CD14-positive monocyte (primary cell): ENCODE measurements at regions not wholly inside any gene's neighbourhood (a gene's known extent, or its start where the extent isn't known, plus 50 kb on each side); places are given as distances from the start of the nearest gene placed in this dataset.

Experiments used
- DNase-seq, 3 donors: peaks; one replicate each; pipeline ENCODE4 v3.0.0-alpha.2; 2011 to 2022
- H2AFZ ChIP-seq: 2 replicates; pipeline ENCODE4 v1.6.0; 2012; ENCODE audit warnings: mild to moderate bottlenecking, low read depth, low read length, inconsistent platforms; ENCODE audit not compliant: insufficient read depth, poor library complexity, severe bottlenecking
- H3K27ac ChIP-seq, 2 donors: 1 replicate in 1 of 2; 2 replicates in 1 of 2; pipeline ENCODE4 v1.5.1; 2012 to 2013; ENCODE audit warnings: low read length in 2 of 2, control low read depth in 1 of 2, inconsistent platforms in 1 of 2, low read depth in 1 of 2, mild to moderate bottlenecking in 1 of 2
- H3K27me3 ChIP-seq, 2 donors: one replicate each; pipeline versions ENCODE4 v1.6.0 to v1.6.1; 2011 to 2013; ENCODE audit warnings: low read length in 2 of 2; ENCODE audit not compliant: control insufficient read depth in 2 of 2, insufficient read depth in 2 of 2
- H3K36me3 ChIP-seq, 2 donors: replicated peaks in 1 of 2; 1 replicate in 1 of 2; 2 replicates in 1 of 2; pipeline versions ENCODE4 v1.5.1 to v1.6.1; 2012 to 2013; ENCODE audit warnings: low read length in 2 of 2, control low read depth in 1 of 2, inconsistent platforms in 1 of 2, mild to moderate bottlenecking in 1 of 2; ENCODE audit not compliant: insufficient read depth in 2 of 2, control insufficient read depth in 1 of 2
- H3K4me1 ChIP-seq, 2 donors: 1 replicate in 1 of 2; 2 replicates in 1 of 2; pipeline versions ENCODE4 v1.5.1 to v1.6.1; 2012 to 2013; ENCODE audit warnings: low read length in 2 of 2, control low read depth in 1 of 2, inconsistent platforms in 1 of 2, mild to moderate bottlenecking in 1 of 2, moderate library complexity in 1 of 2; ENCODE audit not compliant: insufficient read depth in 2 of 2, control insufficient read depth in 1 of 2
- H3K4me2 ChIP-seq: replicated peaks from 2 replicates; pipeline ENCODE3; 2012; ENCODE audit warnings: low read length, moderate library complexity, mild to moderate bottlenecking; ENCODE audit not compliant: poor library complexity, severe bottlenecking; ENCODE audit errors: extremely low read depth
- H3K4me3 ChIP-seq, 3 experiments: fragments of 200-600 bp in 1 of 3; sonication (generic) in 1 of 3; replicated peaks in 1 of 3; 1 replicate in 2 of 3; 2 replicates in 1 of 3; pipeline ENCODE4 v1.5.1; 2011 to 2013; ENCODE audit warnings: low read length in 3 of 3, mild to moderate bottlenecking in 3 of 3, control low read depth in 2 of 3, low read depth in 2 of 3, inconsistent platforms in 1 of 3, moderate library complexity in 1 of 3
- H3K79me2 ChIP-seq: 2 replicates; pipeline ENCODE4 v1.6.0; 2012; ENCODE audit warnings: mild to moderate bottlenecking, control low read depth, inconsistent platforms, low read length, moderate library complexity; ENCODE audit not compliant: insufficient read depth
- H3K9ac ChIP-seq: 2 replicates; pipeline ENCODE4 v1.6.0; 2017; ENCODE audit warnings: low read length, mild to moderate bottlenecking; ENCODE audit not compliant: insufficient read depth, poor library complexity, severe bottlenecking
- H3K9me3 ChIP-seq, 2 donors: replicated peaks in 1 of 2; 1 replicate in 1 of 2; 2 replicates in 1 of 2; pipeline versions ENCODE4 v1.5.1 to v1.6.1; 2012 to 2013; ENCODE audit warnings: low read length in 2 of 2, control low read depth in 1 of 2; ENCODE audit not compliant: control insufficient read depth in 1 of 2, insufficient read depth in 1 of 2
- H4K20me1 ChIP-seq: 2 replicates; pipeline ENCODE4 v1.6.0; 2012; ENCODE audit warnings: mild to moderate bottlenecking, low read length, control low read depth, moderate library complexity; ENCODE audit not compliant: insufficient read depth
- H3K27ac Mint-ChIP-seq, 7 donors: one replicate each; pipeline ENCODE4 v1.8.0; 2020; ENCODE audit warnings: mild to moderate bottlenecking in 7 of 7, mixed read lengths in 7 of 7, moderate library complexity in 6 of 7, inconsistent platforms in 2 of 7
- H3K27me3 Mint-ChIP-seq, 3 donors: one replicate each; pipeline ENCODE4 v1.8.0; 2021 to 2022; ENCODE audit warnings: low read depth in 3 of 3, mild to moderate bottlenecking in 3 of 3, mixed read lengths in 3 of 3, moderate library complexity in 3 of 3, inconsistent platforms in 1 of 3
- H3K36me3 Mint-ChIP-seq, 2 donors: one replicate each; pipeline ENCODE4 v1.8.0; 2020; ENCODE audit warnings: mixed read lengths in 2 of 2, inconsistent platforms in 1 of 2, mild to moderate bottlenecking in 1 of 2
- H3K4me1 Mint-ChIP-seq: one replicate; pipeline ENCODE4 v1.8.0; 2020; ENCODE audit warnings: mild to moderate bottlenecking, mixed read lengths
- H3K4me3 Mint-ChIP-seq, 2 donors: one replicate each; pipeline ENCODE4 v1.8.0; 2020; ENCODE audit warnings: mild to moderate bottlenecking in 2 of 2, mixed read lengths in 2 of 2, moderate library complexity in 1 of 2
- H3K9me3 Mint-ChIP-seq, 7 donors: one replicate each; pipeline ENCODE4 v1.8.0; 2020 to 2022; ENCODE audit warnings: mixed read lengths in 7 of 7, mild to moderate bottlenecking in 6 of 7, moderate library complexity in 6 of 7, inconsistent platforms in 2 of 7
- CTCF ChIP-seq: fragments of 200-600 bp; IDR thresholded peaks from one replicate; pipeline ENCODE4 v1.8.0; 2022; ENCODE audit warnings: antibody characterized with exemption, mild to moderate bottlenecking
- WGBS: methylation state at CpG from one replicate; pipeline ENCODE4 v1.1.5; 2013; ENCODE audit warnings: missing lambda C conversion rate; ENCODE audit not compliant: insufficient coverage; 5-methylcytosine and 5-hydroxymethylcytosine counted together
- intact Hi-C, 2 donors: fragments of 100-400 bp; cut with micrococcal nuclease; formaldehyde crosslinking; loops; one replicate each; pipeline versions ENCODE4 v1.15.0 to v1.15.1; 2023

DNA sequence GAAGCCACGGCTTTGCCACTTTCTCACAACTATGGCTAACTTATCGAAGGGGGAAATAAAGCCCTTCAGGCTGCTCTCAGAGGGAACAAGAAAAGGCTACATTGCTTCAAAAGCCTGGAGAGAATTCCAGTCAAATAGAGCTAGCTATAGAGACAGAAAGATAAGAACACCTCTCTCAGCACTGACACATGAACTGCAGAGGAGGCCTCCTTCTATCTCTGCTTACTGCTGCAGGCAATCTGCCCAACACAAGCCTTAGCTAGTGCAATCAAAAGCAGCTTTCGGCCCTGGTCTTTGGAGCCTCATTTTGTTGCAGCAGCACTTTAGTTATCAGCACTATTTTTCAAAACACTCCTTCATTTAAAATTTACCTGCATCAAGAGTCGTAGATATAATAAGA is 118.4 kb upstream of the ROBO1 start:
- no peaks in the 10 kb centered on the region for H3K79me2 ChIP-seq
- intact Hi-C loops: no loop called here
- no peaks in the 10 kb centered on the region for H3K36me3 ChIP-seq
- H3K9me3 ChIP-seq: peaks cover 0 to 4% of the 10 kb centered on the region in 2 donors
- H4K20me1 ChIP-seq: no peaks in the 10 kb centered on the region
- no peak overlapping the region for H3K4me2 ChIP-seq
- no peak for DNase-seq
- WGBS: 100% methylated on average over 1 of the region's 4 CpGs
- no peak overlapping the region for H3K4me3 ChIP-seq
- TF ChIP-seq CTCF: no peak
- no peak overlapping the region for H2AFZ ChIP-seq
- Mint-ChIP-seq H3K36me3 (no peaks in the 10 kb centered on the region), H3K27me3 (no peaks in the 10 kb centered on the region), H3K9me3 (peaks cover 0 to 7% (median 0%) of the 10 kb centered on the region in 7 donors), H3K4me3 (no peak overlapping the region), H3K27ac (no peak overlapping the region), H3K4me1 (no peaks in the 10 kb centered on the region)
- H3K27ac ChIP-seq: no peak overlapping the region
- H3K27me3 ChIP-seq: no peaks in the 10 kb centered on the region
- no peak overlapping the region for H3K9ac ChIP-seq
- H3K4me1 ChIP-seq: no peaks in the 10 kb centered on the region

- Histone ChIP-seq H4K20me1 (no peaks in the 10 kb centered on the region), H3K79me2 (no peaks in the 10 kb centered on the region), H3K4me1 (no peaks in the 10 kb centered on the region), H3K27me3 (no peaks in the 10 kb centered on the region), H2AFZ (no peak overlapping the region), H3K4me2 (no peak overlapping the region), H3K9me3 (peaks cover 0 to 3% of the 10 kb centered on the region in 2 donors), H3K27ac (no peak overlapping the region), H3K36me3 (no peaks in the 10 kb centered on the region), H3K9ac (no peak overlapping the region), H3K4me3 (no peak overlapping the region)
- Mint-ChIP-seq H3K4me1 (no peaks in the 10 kb centered on the region), H3K27me3 (no peaks in the 10 kb centered on the region), H3K9me3 (peaks cover 0 to 7% (median 0%) of the 10 kb centered on the region in 7 donors), H3K4me3 (no peak overlapping the region), H3K27ac (no peak overlapping the region), H3K36me3 (no peaks in the 10 kb centered on the region)
- 40% methylated on average over 1 of the region's 4 CpGs for WGBS
- DNase-seq: no peak
- intact Hi-C loops: no loop called here
- TF ChIP-seq CTCF: no peak
These were observed 117.6 kb upstream of the ROBO1 start for GRCh38 chr3:79885407-79885806.
